ENCODE measurements at regions not wholly inside any gene's neighbourhood (a gene's known extent, or its start where the extent isn't known, plus 50 kb on each side); places are given as distances from the start of the nearest gene placed in this dataset.

DNA sequence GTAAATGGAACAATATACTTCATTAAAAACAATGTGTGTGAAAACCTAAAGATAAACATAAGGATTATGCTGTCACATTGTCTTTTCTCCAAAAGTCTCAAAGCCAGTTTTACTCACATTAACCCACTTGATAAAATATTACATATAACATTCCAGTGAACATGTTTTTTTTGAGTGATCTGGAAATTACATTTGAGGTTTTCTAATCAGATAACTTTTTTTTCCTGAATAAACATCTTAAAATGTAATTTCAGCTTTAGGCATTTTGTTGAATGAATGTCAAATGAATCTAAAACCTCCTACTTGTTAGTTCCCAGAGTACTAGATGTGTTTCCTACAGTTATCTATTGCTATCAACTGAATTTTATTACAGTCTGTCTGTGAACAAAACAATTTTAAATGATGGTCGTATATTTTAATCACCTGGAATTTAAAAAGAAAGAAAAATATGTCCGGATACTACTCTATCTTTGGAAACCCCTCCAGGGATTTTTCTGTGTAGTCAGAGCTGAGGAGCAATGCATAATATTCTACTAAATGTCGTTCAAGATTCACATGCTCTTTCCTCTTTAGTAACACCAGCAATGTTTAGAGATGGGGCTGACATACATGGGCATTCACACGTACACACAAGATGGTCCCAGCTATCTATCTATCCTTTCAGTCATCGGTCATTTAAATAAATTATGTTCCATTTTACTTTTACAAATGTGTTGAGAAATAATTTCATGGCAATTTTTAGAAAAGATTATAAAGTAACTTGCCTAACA is 283.9 kb downstream of the KLF12 start:
- no peak for DNase-seq (ENCODE audit: low spot score)
- in situ Hi-C loops (cut with MboI; ENCODE audit: low sequenced_read_pairs, unreplicated experiment): no loop called here
- TF ChIP-seq, protein P1, sequence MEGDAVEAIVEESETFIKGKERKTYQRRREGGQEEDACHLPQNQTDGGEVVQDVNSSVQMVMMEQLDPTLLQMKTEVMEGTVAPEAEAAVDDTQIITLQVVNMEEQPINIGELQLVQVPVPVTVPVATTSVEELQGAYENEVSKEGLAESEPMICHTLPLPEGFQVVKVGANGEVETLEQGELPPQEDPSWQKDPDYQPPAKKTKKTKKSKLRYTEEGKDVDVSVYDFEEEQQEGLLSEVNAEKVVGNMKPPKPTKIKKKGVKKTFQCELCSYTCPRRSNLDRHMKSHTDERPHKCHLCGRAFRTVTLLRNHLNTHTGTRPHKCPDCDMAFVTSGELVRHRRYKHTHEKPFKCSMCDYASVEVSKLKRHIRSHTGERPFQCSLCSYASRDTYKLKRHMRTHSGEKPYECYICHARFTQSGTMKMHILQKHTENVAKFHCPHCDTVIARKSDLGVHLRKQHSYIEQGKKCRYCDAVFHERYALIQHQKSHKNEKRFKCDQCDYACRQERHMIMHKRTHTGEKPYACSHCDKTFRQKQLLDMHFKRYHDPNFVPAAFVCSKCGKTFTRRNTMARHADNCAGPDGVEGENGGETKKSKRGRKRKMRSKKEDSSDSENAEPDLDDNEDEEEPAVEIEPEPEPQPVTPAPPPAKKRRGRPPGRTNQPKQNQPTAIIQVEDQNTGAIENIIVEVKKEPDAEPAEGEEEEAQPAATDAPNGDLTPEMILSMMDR (IDR thresholded peaks at IDR 0.05; ENCODE audit: borderline replicate concordance, control extremely low read depth, extremely low read depth, insufficient read depth, missing control alignments): no peak

DNA sequence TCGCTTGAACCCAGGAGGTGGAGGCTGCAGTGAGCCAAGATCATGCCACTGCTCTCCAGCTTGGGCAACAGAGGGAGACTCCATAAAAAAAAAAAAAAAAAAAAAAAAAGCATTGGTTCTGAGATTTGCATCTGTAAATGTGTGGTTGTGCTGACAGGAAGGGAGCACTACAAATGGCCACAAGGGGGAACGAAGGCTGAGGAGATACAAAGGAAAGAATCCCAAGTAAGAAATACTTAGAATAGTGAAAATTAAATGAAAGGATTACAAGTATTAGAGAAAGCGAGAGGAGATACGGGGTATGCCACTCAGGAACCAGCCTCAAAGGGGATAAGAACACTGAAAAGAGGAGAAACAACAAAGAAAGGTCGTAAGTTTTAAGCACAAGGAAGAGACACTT is 284.9 kb downstream of the KLF12 start:
- in situ Hi-C loops (cut with MboI; ENCODE audit: low sequenced_read_pairs, unreplicated experiment): no loop called here
- no peak for DNase-seq (ENCODE audit: low spot score)
- TF ChIP-seq, protein P1 (IDR thresholded peaks at IDR 0.05; ENCODE audit: borderline replicate concordance, control extremely low read depth, extremely low read depth, insufficient read depth, missing control alignments): peak; percentile 15

DNA sequence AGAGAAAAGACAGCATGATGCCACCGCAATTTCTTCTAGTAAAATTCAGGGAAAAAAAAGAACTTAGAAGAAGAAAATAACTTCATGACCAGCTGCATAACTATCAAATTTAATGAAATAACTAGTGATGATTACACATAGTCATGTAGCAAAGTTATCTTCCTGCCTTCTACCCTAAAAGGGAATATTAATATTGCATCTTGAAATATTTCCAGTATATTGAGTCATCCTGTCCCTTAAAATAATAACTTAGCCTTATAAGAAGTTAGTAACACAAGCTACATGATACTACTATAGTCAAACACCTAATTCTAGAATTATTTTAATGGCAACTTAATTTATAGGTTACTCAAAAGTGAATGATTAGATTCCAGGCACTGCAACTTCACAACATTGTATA is 289.2 kb downstream of the KLF12 start:
- TF ChIP-seq, protein P1 (IDR thresholded peaks at IDR 0.05; ENCODE audit: borderline replicate concordance, control extremely low read depth, extremely low read depth, insufficient read depth, missing control alignments): no peak
- DNase-seq (ENCODE audit: low spot score): no peak
- in situ Hi-C loops (cut with MboI; ENCODE audit: low sequenced_read_pairs, unreplicated experiment): no loop called here

DNA sequence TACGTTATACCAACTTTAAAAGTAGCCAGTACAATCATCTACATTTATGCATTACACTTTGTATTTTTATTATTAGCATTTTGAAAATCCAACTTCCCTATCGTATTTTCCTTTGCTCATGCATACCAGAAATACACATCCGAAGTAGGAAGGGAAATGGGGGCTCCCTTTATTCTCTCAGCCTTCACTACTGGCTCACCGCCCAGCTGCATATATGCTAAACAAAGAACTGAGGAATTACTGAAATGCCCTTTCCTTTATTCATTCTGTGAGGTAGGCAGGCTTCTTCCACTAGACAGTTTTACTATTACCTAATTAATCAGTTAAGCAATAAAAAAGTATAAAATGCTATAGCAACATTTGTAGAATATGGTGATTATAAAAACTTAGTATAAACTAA is 291.6 kb downstream of the KLF12 start:
- no peak for DNase-seq (ENCODE audit: low spot score)
- TF ChIP-seq, protein P1 (IDR thresholded peaks at IDR 0.05; ENCODE audit: borderline replicate concordance, control extremely low read depth, extremely low read depth, insufficient read depth, missing control alignments): no peak
- in situ Hi-C loops (cut with MboI; ENCODE audit: low sequenced_read_pairs, unreplicated experiment): no loop called here

DNA sequence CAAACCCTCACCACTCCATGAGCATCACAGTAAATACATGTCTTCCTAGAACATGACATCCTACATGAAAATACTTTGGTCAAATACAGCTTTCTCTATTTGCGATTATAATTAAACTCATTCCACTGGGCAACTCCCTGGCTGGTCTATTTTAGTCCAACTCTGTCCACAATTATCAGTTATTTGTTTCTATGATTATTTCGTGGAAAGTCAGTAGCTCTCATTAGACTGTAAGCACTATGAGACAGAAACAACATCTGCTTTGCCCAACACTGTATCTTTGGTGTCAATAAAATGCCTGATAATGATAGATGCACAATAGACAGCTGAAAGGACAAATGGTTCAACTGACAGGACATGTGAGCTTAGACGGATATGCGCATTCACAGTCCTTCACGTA is 292.0 kb downstream of the KLF12 start:
- no peak for DNase-seq (ENCODE audit: low spot score)
- TF ChIP-seq, protein P1 (IDR thresholded peaks at IDR 0.05; ENCODE audit: borderline replicate concordance, control extremely low read depth, extremely low read depth, insufficient read depth, missing control alignments): no peak
- in situ Hi-C loops (cut with MboI; ENCODE audit: low sequenced_read_pairs, unreplicated experiment): no loop called here

DNA sequence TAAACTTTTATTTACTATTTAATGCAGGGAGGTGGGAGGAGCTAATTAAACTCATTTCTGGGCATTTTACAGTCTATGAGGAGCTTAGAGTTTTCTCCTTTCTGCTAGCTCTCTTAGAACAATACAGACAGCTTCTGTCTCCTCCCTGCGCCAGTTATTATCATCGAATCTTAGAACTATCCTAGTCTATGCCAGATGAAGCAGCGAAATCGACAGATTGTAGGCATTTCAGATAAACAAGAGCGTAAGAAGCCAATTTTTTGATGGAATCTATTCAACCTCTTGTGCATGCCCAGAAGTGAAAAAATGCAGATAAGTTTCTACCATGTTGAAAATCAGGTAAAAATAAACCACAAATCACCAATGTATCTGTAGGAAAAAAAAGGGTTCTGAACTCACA is 297.1 kb downstream of the KLF12 start:
- TF ChIP-seq, protein P1 (IDR thresholded peaks at IDR 0.05; ENCODE audit: borderline replicate concordance, control extremely low read depth, extremely low read depth, insufficient read depth, missing control alignments): no peak
- in situ Hi-C loops (cut with MboI; ENCODE audit: low sequenced_read_pairs, unreplicated experiment): loop anchor here (10.0 kb wide), 1 partner anchor 448 kb away; no protein-coding TSS in a partner anchor
- no peak for DNase-seq (ENCODE audit: low spot score)
